NCI-H524 treated with DMSO at 0.1 percent for 48 hours (cell line): ENCODE measurements at regions not wholly inside any gene's neighbourhood (a gene's known extent, or its start where the extent isn't known, plus 50 kb on each side); places are given as distances from the start of the nearest gene placed in this dataset.

Experiments
- DNase-seq: peaks from one replicate; lab custom pipeline; 2025; lab: John Stamatoyannopoulos, UW

- DNase-seq: no peak
Measured at GRCh38 chr10:44326474-44327030, 58.3 kb downstream of the CXCL12 start.

GRCh38 chr10:44325596-44326307 is 59.1 kb downstream of the CXCL12 start:
- no peak for DNase-seq

DNA sequence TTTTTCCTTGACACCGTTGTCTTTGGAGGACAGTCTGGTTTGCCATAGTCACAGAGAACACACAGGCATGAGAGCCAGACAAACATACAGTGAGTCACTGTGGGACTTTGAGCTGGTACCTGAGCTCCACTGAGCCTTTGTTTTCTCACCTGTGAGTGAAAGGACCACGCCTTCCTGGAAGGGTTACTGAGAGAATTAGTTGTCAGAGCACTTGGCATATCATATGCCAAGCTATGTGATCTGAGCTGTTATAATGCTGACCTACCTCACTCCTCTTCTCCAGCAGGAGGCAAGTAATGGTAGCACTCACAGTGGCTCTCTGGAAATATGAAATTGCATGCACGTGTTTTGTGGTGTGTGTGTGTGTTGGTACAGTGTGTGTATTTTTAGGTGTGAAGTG is 59.7 kb downstream of the CXCL12 start:
- no peak for DNase-seq

- DNase-seq: no peak
Measured at GRCh38 chr10:44323838-44324237, 61.1 kb downstream of the CXCL12 start.

DNA sequence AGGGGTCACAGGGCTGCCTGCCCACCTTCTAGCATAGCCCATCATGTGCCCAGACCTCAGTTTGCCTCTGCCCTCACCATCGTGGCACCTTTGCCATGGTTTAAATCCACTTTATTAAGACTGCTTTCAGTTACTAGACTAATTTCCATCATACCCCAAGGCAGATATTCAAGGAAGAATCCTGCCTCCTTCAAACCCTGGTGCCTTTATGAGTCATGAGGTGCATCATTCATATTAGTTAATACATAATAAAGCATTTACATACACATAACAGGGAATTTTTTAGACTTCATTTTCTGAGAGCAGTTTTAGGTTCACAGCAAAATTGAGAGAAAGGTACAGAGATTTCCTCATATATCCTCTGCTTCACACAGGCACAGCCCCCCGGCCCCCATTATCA is 62.8 kb downstream of the CXCL12 start:
- no peak for DNase-seq

DNA sequence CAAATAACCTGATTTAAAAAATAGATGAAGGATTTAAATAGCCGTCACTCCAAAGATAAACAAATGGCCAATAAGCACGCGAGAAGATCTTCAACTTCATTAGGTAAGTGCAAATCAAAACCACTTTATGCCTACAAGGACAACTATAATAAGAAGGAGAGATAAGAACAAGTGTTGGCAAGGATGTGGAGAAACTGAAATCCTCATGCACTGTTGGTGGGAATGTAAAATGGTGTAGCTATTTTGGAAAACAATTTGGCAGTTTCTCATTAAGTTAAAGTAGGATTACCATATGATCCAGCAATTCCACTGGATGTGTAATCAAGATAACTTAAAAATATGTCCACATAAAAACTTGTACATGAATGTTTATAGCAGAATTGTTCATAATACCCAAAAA is 64.1 kb downstream of the CXCL12 start:
- no peak for DNase-seq

- DNase-seq: no peak
Measured at GRCh38 chr10:44317856-44318255, 67.0 kb downstream of the CXCL12 start.

GRCh38 chr10:44316922-44317215 is 68.0 kb downstream of the CXCL12 start:
- DNase-seq: no peak

GRCh38 chr10:44316187-44316921 is 68.5 kb downstream of the CXCL12 start:
- DNase-seq: no peak

GRCh38 chr10:44314802-44315460 is 70.0 kb downstream of the CXCL12 start:
- no peak for DNase-seq

GRCh38 chr10:44313761-44314165 is 71.1 kb downstream of the CXCL12 start:
- no peak for DNase-seq

DNA sequence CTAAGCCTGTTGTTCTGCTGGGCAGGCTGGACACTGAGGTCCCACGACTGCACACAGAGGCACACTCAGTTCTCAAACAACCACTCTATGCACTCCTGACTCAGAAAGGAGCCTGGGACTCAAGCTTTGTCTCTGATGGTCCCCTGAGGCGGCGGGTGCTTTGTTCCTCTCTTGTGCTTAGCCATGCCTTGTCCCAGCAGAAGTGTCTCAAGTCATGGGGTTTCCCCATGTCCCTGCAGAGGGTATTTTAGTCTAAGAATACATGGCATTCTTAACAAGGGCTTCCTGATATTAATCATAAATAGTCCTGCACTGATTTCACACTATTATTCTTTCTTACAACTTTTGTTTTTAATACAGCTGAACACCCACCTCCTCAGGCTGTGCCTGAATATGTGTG is 72.5 kb downstream of the CXCL12 start:
- DNase-seq: no peak

GRCh38 chr10:44311563-44312051 is 73.3 kb downstream of the CXCL12 start:
- DNase-seq: no peak

DNA sequence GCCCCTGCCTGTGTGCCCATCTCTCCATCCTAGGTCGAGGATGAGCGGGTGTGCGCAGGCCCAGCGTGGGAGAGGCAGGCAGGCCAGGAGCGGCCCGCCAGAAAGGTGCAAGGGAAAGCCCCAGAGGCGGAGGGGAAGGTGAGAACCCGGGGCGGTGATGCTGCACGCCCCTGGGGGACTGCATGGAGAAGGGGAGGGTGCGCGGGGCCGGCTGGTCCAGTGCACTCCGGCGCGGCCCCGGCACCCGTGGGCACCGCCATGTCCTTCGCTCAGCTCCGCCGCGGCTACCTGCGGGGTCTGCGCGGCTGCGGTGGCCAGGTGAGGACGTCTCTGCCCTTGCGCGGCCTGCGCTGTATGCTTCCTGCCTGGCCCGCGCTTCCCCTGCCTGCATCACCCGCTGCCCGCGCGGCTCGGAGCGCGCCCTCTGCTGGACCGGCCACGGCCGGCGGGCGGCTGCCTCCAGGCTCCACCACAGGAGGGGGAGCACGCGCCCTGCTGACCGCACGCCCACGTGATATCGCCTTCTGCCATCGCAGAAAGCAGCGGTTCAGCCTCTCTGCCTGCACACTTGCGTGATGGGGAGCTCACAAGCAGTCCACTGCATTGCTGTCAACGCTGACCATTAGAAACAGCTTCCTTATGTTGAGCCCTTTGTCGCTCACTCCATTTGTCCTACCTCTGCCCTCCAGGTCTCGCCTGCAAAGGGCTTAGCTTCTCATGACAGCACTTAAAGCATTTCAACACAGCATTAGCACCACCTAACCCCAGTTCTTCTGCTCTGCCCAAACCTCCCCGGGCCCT is 73.9 kb downstream of the CXCL12 start:
- DNase-seq: peak; percentile 0

- DNase-seq: no peak
Measured at GRCh38 chr10:44309939-44310761, 74.7 kb downstream of the CXCL12 start.

DNA sequence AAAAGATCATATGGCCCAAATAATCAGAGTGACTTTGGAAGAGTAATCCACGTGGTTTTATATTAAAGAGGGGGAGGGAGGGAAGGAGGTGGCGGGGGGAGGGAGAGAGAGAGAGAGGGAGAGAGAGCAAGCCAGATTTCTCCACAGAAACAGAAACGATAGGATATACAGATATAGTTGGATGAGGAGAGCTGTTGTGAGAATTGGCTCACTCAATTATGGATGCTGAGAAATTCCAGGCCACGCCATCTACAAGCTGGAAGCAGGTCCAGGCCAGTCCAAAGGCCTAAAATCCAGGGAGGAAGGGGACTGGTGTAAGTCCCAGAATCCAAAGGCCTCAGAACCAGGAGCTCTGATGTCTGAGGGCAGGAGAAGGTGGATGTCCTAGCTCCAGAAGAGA is 75.5 kb downstream of the CXCL12 start:
- no peak for DNase-seq

- DNase-seq: no peak
Measured at GRCh38 chr10:44308935-44309334, 76.0 kb downstream of the CXCL12 start.

- DNase-seq: no peak
Measured at GRCh38 chr10:44307691-44308090, 77.2 kb downstream of the CXCL12 start.

- DNase-seq: no peak
Measured at GRCh38 chr10:44306762-44307161, 78.1 kb downstream of the CXCL12 start.

- DNase-seq: no peak
Measured at GRCh38 chr10:44306147-44306710, 78.7 kb downstream of the CXCL12 start.
